ENCODE measurements at regions not wholly inside any gene's neighbourhood (a gene's known extent, or its start where the extent isn't known, plus 50 kb on each side); places are given as distances from the start of the nearest gene placed in this dataset.
A peak's percentile ranks its signal among the peaks of the same experiment; 100 is the strongest.

GRCh38 chr1:238469146-238469631 lies 578.5 kb upstream of the ZP4 start:
- H3K4me3 ChIP-seq (ENCODE audit: low read depth, low read length), result no peak overlapping the region
- no peak for TF ChIP-seq CTCF (IDR thresholded peaks at IDR 0.05; ENCODE audit: borderline replicate concordance, insufficient read depth, low read depth, low read length)

DNA sequence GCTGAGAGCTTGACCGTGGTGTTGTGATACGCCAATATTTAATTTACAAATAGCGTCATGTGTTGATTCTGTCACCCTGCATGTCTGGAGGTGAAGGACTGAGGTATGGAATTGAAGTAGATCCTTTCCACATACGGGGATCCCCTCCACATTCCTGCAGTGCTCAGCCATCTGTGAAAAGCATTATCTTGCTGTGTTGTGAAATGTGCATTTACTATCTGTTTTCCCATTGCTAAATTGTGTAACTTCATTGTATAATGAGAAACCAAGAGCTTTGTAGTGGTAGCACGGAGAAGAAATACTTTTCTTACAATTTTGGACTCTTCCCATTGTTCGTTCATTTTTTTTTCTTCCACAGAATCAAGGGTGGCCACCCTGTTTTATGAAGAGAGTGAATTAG lies 577.3 kb upstream of the ZP4 start:
- no peak overlapping the region for H3K4me3 ChIP-seq (ENCODE audit: low read depth, low read length)
- TF ChIP-seq CTCF (IDR thresholded peaks at IDR 0.05; ENCODE audit: borderline replicate concordance, insufficient read depth, low read depth, low read length), result no peak

GRCh38 chr1:238466459-238466858 lies 575.7 kb upstream of the ZP4 start:
- no peak for TF ChIP-seq CTCF (IDR thresholded peaks at IDR 0.05; ENCODE audit: borderline replicate concordance, insufficient read depth, low read depth, low read length)
- no peak overlapping the region for H3K4me3 ChIP-seq (ENCODE audit: low read depth, low read length)

GRCh38 chr1:238465449-238465848 lies 574.7 kb upstream of the ZP4 start:
- no peak overlapping the region for H3K4me3 ChIP-seq (ENCODE audit: low read depth, low read length)

GRCh38 chr1:238458899-238459298 lies 568.2 kb upstream of the ZP4 start:
- H3K4me3 ChIP-seq (ENCODE audit: low read depth, low read length), result peak overlapping the region; percentile 31
- TF ChIP-seq CTCF (IDR thresholded peaks at IDR 0.05; ENCODE audit: borderline replicate concordance, insufficient read depth, low read depth, low read length), result no peak

More at GRCh38 chr1:238465449-238465848, 574.7 kb upstream of the ZP4 start:
- no peak for TF ChIP-seq CTCF (IDR thresholded peaks at IDR 0.05; ENCODE audit: borderline replicate concordance, insufficient read depth, low read depth, low read length)

DNA sequence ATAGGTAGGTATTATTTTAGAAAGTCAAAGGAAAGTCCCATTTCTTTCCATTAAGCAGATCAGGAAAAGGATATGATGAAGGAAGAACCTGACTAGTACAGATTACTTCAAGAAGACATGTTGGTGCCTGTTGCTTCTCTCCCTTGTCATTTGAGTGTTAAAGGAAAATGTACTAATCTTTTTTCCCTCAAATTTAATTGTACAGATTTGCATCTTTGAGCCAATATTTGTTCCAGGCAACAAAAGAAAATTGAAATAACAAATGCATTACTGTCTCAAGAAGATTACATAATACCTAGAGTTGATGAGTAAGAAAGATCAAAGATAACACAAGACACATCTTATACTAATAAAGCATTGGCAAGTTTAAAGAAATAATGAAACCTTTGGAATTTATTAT lies 566.9 kb upstream of the ZP4 start:
- no peak overlapping the region for H3K4me3 ChIP-seq (ENCODE audit: low read depth, low read length)

More for the DNA sequence above, 566.9 kb upstream of the ZP4 start:
- TF ChIP-seq CTCF (IDR thresholded peaks at IDR 0.05; ENCODE audit: borderline replicate concordance, insufficient read depth, low read depth, low read length), result no peak

Measured in GM12875 (cell line).